Tongue (tissue), 1 donor: ENCODE measurements at regions not wholly inside any gene's neighbourhood (a gene's known extent, or its start where the extent isn't known, plus 50 kb on each side); places are given as distances from the start of the nearest gene placed in this dataset.

Experiments
- DNase-seq: peaks from one replicate; pipeline ENCODE4 v3.0.0-alpha.2; 2015

GRCh38 chr4:89357787-89358186 is 50.2 kb upstream of the GPRIN3 start:
- no peak for DNase-seq
